ENCODE measurements at regions not wholly inside any gene's neighbourhood (a gene's known extent, or its start where the extent isn't known, plus 50 kb on each side); places are given as distances from the start of the nearest gene placed in this dataset.
"Not testable (repeated sequence)": the region's sequence is repeated elsewhere in the genome, so short reads cannot be mapped to it uniquely, and the experiment has no call there.

- Histone ChIP-seq H3K27me3 (no peaks in the 10 kb centered on the region), H3K9me3 (no peaks in the 10 kb centered on the region), H3K4me1 (no peaks in the 10 kb centered on the region), H3K4me3 (replicated peaks in 1 of 3) (no peak overlapping the region), H3K36me3 (no peaks in the 10 kb centered on the region), H3K27ac (no peak overlapping the region)
- intact Hi-C loops (cut with DNase I) = no loop called here
- DNase-seq = no peak
- WGBS, 2 donors = 86 to 96% methylated on average over 3 of the region's 3 CpGs
- no peak for TF ChIP-seq CTCF (IDR thresholded peaks at IDR 0.05)
- no peak for TF ChIP-seq POLR2A (IDR thresholded peaks at IDR 0.05)
Measured at GRCh38 chr2:11877764-11878163, 131.3 kb downstream of the LPIN1 start.

GRCh38 chr2:11885253-11885652 is 138.8 kb downstream of the LPIN1 start:
- not testable (repeated sequence) for H3K36me3 ChIP-seq
- WGBS, 2 donors = 92% methylated on average over 3 to 4 of the region's 4 CpGs

GRCh38 chr2:11886899-11887298 is 140.5 kb downstream of the LPIN1 start:
- H3K27me3 ChIP-seq; H3K27ac ChIP-seq; intact Hi-C loops (cut with DNase I); H3K4me3 ChIP-seq (replicated peaks in 1 of 3); H3K9me3 ChIP-seq; H3K4me1 ChIP-seq; H3K36me3 ChIP-seq; DNase-seq: not testable (repeated sequence)
- WGBS, 2 donors = 92 to 93% methylated on average over 8 of the region's 8 CpGs

More at GRCh38 chr2:11885253-11885652, 138.8 kb downstream of the LPIN1 start:
- H3K4me1 ChIP-seq; H3K27ac ChIP-seq; H3K4me3 ChIP-seq (replicated peaks in 1 of 3); H3K9me3 ChIP-seq; intact Hi-C loops (cut with DNase I); H3K27me3 ChIP-seq; DNase-seq: not testable (repeated sequence)

GRCh38 chr2:11889101-11889850 is 142.8 kb downstream of the LPIN1 start:
- Histone ChIP-seq H3K9me3 (no peaks in the 10 kb centered on the region), H3K27me3 (no peaks in the 10 kb centered on the region), H3K27ac (no peak overlapping the region), H3K4me1 (no peaks in the 10 kb centered on the region), H3K36me3 (no peaks in the 10 kb centered on the region), H3K4me3 (replicated peaks in 1 of 3) (no peak overlapping the region)
- no peak for TF ChIP-seq POLR2A (IDR thresholded peaks at IDR 0.05)
- TF ChIP-seq CTCF (IDR thresholded peaks at IDR 0.05) = no peak
- intact Hi-C loops (cut with DNase I) = no loop called here
- DNase-seq = no peak
- WGBS, 2 donors = 71 to 75% methylated on average over 2 of the region's 2 CpGs

- H3K36me3 ChIP-seq = no peaks in the 10 kb centered on the region
- intact Hi-C loops (cut with DNase I) = no loop called here
- H3K27me3 ChIP-seq = no peaks in the 10 kb centered on the region
- WGBS, 2 donors = 85 to 95% methylated on average over 1 of the region's 1 CpG
- H3K27ac ChIP-seq = no peak overlapping the region
- DNase-seq = no peak
- no peaks in the 10 kb centered on the region for H3K9me3 ChIP-seq
- no peaks in the 10 kb centered on the region for H3K4me1 ChIP-seq
- TF ChIP-seq POLR2A (IDR thresholded peaks at IDR 0.05) (no peak), CTCF (IDR thresholded peaks at IDR 0.05) (no peak)
- no peak overlapping the region for H3K4me3 ChIP-seq (replicated peaks in 1 of 3)
Measured at GRCh38 chr2:11889854-11890253, 143.4 kb downstream of the LPIN1 start.

GRCh38 chr2:11891028-11891427 is 144.6 kb downstream of the LPIN1 start:
- no peaks in the 10 kb centered on the region for H3K27me3 ChIP-seq

More at GRCh38 chr2:11891028-11891427, 144.6 kb downstream of the LPIN1 start:
- no peaks in the 10 kb centered on the region for H3K9me3 ChIP-seq
- no peak for DNase-seq
- H3K4me1 ChIP-seq = no peaks in the 10 kb centered on the region
- no peak for TF ChIP-seq CTCF (IDR thresholded peaks at IDR 0.05)
- TF ChIP-seq POLR2A (IDR thresholded peaks at IDR 0.05) = no peak
- no peaks in the 10 kb centered on the region for H3K36me3 ChIP-seq
- 56 to 61% methylated on average over 5 of the region's 5 CpGs for WGBS, 2 donors
- H3K4me3 ChIP-seq (replicated peaks in 1 of 3) = no peak overlapping the region
- intact Hi-C loops (cut with DNase I) = no loop called here
- no peak overlapping the region for H3K27ac ChIP-seq
